GM23248 (cell line): ENCODE measurements at regions not wholly inside any gene's neighbourhood (a gene's known extent, or its start where the extent isn't known, plus 50 kb on each side); places are given as distances from the start of the nearest gene placed in this dataset.

Experiments
- EZH2 ChIP-seq: fragments of 200-600 bp; sonication (generic); IDR thresholded peaks from 2 replicates; pipeline ENCODE4 v1.6.1; 2018; ENCODE audit warnings: antibody characterized with exemption, mild to moderate bottlenecking; ENCODE audit not compliant: insufficient read depth, poor library complexity, severe bottlenecking
- EZH2phosphoT487 ChIP-seq: fragments of 200-600 bp; sonication (generic); IDR thresholded peaks from 2 replicates; pipeline ENCODE4 v1.6.1; 2018; ENCODE audit warnings: antibody characterized with exemption, moderate library complexity, mild to moderate bottlenecking, low read depth; ENCODE audit not compliant: insufficient read depth

GRCh38 chr4:62548765-62549164 is 1348.6 kb downstream of the ADGRL3 start:
- no peak for TF ChIP-seq EZH2
- TF ChIP-seq EZH2phosphoT487: no peak
